IgD-negative memory B cell (primary cell): ENCODE measurements at regions not wholly inside any gene's neighbourhood (a gene's known extent, or its start where the extent isn't known, plus 50 kb on each side); places are given as distances from the start of the nearest gene placed in this dataset.

Experiments used
- H3K27ac Mint-ChIP-seq, 3 donors: one replicate each; pipeline ENCODE4 v1.8.0; 2020 to 2022; ENCODE audit warnings: mild to moderate bottlenecking in 3 of 3, mixed read lengths in 3 of 3, moderate library complexity in 1 of 3
- H3K27me3 Mint-ChIP-seq: one replicate; pipeline ENCODE4 v1.8.0; 2021; ENCODE audit warnings: mixed read lengths
- H3K36me3 Mint-ChIP-seq: one replicate; pipeline ENCODE4 v1.8.0; 2020; ENCODE audit warnings: mild to moderate bottlenecking, mixed read lengths
- H3K4me1 Mint-ChIP-seq, 3 donors: one replicate each; pipeline ENCODE4 v1.8.0; 2020 to 2022; ENCODE audit warnings: mixed read lengths in 3 of 3, mild to moderate bottlenecking in 1 of 3
- H3K4me3 Mint-ChIP-seq, 4 donors: one replicate each; pipeline ENCODE4 v1.8.0; 2020 to 2022; ENCODE audit warnings: mild to moderate bottlenecking in 4 of 4, mixed read lengths in 4 of 4, moderate library complexity in 3 of 4
- H3K9me3 Mint-ChIP-seq, 3 donors: one replicate each; pipeline ENCODE4 v1.8.0; 2020 to 2021; ENCODE audit warnings: mixed read lengths in 3 of 3, mild to moderate bottlenecking in 1 of 3

GRCh38 chr14:28102001-28102400 is 664.6 kb upstream of the FOXG1 start:
- Mint-ChIP-seq H3K27me3 (no peaks in the 10 kb centered on the region), H3K4me3 (no peak overlapping the region), H3K27ac (no peak overlapping the region), H3K4me1 (no peaks in the 10 kb centered on the region), H3K36me3 (no peaks in the 10 kb centered on the region), H3K9me3 (peaks cover 2 to 11% (median 7%) of the 10 kb centered on the region in 3 donors)

- no peak overlapping the region for H3K27ac Mint-ChIP-seq
- no peaks in the 10 kb centered on the region for H3K27me3 Mint-ChIP-seq
- H3K4me1 Mint-ChIP-seq: no peaks in the 10 kb centered on the region
- H3K9me3 Mint-ChIP-seq: peaks cover 2 to 11% (median 5%) of the 10 kb centered on the region in 3 donors
- H3K4me3 Mint-ChIP-seq: no peak overlapping the region
- no peaks in the 10 kb centered on the region for H3K36me3 Mint-ChIP-seq
Measured at GRCh38 chr14:28102814-28103213, 663.8 kb upstream of the FOXG1 start.

- peaks cover 2 to 3% (median 2%) of the 10 kb centered on the region in 3 donors for H3K9me3 Mint-ChIP-seq
- no peak overlapping the region for H3K4me3 Mint-ChIP-seq
- H3K36me3 Mint-ChIP-seq: no peaks in the 10 kb centered on the region
- H3K4me1 Mint-ChIP-seq: no peaks in the 10 kb centered on the region
- no peak overlapping the region for H3K27ac Mint-ChIP-seq
- H3K27me3 Mint-ChIP-seq: no peaks in the 10 kb centered on the region
Measured at GRCh38 chr14:28113311-28113710, 653.3 kb upstream of the FOXG1 start.

GRCh38 chr14:28116716-28117115 is 649.9 kb upstream of the FOXG1 start:
- Mint-ChIP-seq H3K4me1 (no peaks in the 10 kb centered on the region), H3K27ac (no peak overlapping the region)

GRCh38 chr14:28119849-28120248 is 646.7 kb upstream of the FOXG1 start:
- Mint-ChIP-seq H3K9me3 (peaks cover 0 to 16% (median 2%) of the 10 kb centered on the region in 3 donors), H3K4me3 (no peak overlapping the region), H3K36me3 (no peaks in the 10 kb centered on the region), H3K27me3 (no peaks in the 10 kb centered on the region), H3K4me1 (no peaks in the 10 kb centered on the region), H3K27ac (no peak overlapping the region)

More at GRCh38 chr14:28116716-28117115, 649.9 kb upstream of the FOXG1 start:
- no peaks in the 10 kb centered on the region for H3K27me3 Mint-ChIP-seq
- H3K36me3 Mint-ChIP-seq: no peaks in the 10 kb centered on the region
- peaks cover 2 to 8% (median 2%) of the 10 kb centered on the region in 3 donors for H3K9me3 Mint-ChIP-seq
- H3K4me3 Mint-ChIP-seq: no peak overlapping the region

- H3K27ac Mint-ChIP-seq: no peak overlapping the region
- H3K9me3 Mint-ChIP-seq: peaks cover 0 to 16% (median 2%) of the 10 kb centered on the region in 3 donors
- no peaks in the 10 kb centered on the region for H3K4me1 Mint-ChIP-seq
- no peaks in the 10 kb centered on the region for H3K27me3 Mint-ChIP-seq
- no peaks in the 10 kb centered on the region for H3K36me3 Mint-ChIP-seq
- no peak overlapping the region for H3K4me3 Mint-ChIP-seq
Measured at GRCh38 chr14:28120391-28120790, 646.2 kb upstream of the FOXG1 start.

GRCh38 chr14:28121512-28122297 is 644.9 kb upstream of the FOXG1 start:
- H3K4me1 Mint-ChIP-seq: no peaks in the 10 kb centered on the region
- no peak overlapping the region for H3K27ac Mint-ChIP-seq
- H3K9me3 Mint-ChIP-seq: peaks cover 0 to 13% (median 2%) of the 10 kb centered on the region in 3 donors
- H3K27me3 Mint-ChIP-seq: no peaks in the 10 kb centered on the region
- no peak overlapping the region for H3K4me3 Mint-ChIP-seq
- no peaks in the 10 kb centered on the region for H3K36me3 Mint-ChIP-seq

- no peak overlapping the region for H3K4me3 Mint-ChIP-seq
- no peaks in the 10 kb centered on the region for H3K4me1 Mint-ChIP-seq
- no peak overlapping the region for H3K27ac Mint-ChIP-seq
- H3K9me3 Mint-ChIP-seq: peaks cover 5 to 18% (median 5%) of the 10 kb centered on the region in 3 donors
- H3K36me3 Mint-ChIP-seq: no peaks in the 10 kb centered on the region
- H3K27me3 Mint-ChIP-seq: no peaks in the 10 kb centered on the region
Measured at GRCh38 chr14:28130610-28131284, 635.8 kb upstream of the FOXG1 start.

- Mint-ChIP-seq H3K36me3 (no peaks in the 10 kb centered on the region), H3K27ac (no peak overlapping the region), H3K4me3 (no peak overlapping the region), H3K9me3 (peaks cover 2 to 9% (median 2%) of the 10 kb centered on the region in 3 donors), H3K4me1 (no peaks in the 10 kb centered on the region), H3K27me3 (no peaks in the 10 kb centered on the region)
Measured at GRCh38 chr14:28138341-28138740, 628.2 kb upstream of the FOXG1 start.

GRCh38 chr14:28141662-28142061 is 624.9 kb upstream of the FOXG1 start:
- Mint-ChIP-seq H3K9me3 (no peaks in the 10 kb centered on the region), H3K4me1 (no peaks in the 10 kb centered on the region), H3K4me3 (no peak overlapping the region), H3K27me3 (no peaks in the 10 kb centered on the region), H3K27ac (no peak overlapping the region), H3K36me3 (no peaks in the 10 kb centered on the region)

GRCh38 chr14:28142400-28143015 is 624.1 kb upstream of the FOXG1 start:
- Mint-ChIP-seq H3K36me3 (no peaks in the 10 kb centered on the region), H3K4me1 (no peaks in the 10 kb centered on the region), H3K27me3 (no peaks in the 10 kb centered on the region), H3K27ac (no peak overlapping the region), H3K4me3 (no peak overlapping the region), H3K9me3 (no peaks in the 10 kb centered on the region)

- Mint-ChIP-seq H3K27ac (no peak overlapping the region), H3K27me3 (no peaks in the 10 kb centered on the region), H3K4me1 (no peaks in the 10 kb centered on the region), H3K4me3 (no peak overlapping the region), H3K9me3 (no peaks in the 10 kb centered on the region), H3K36me3 (no peaks in the 10 kb centered on the region)
Measured at GRCh38 chr14:28143316-28143715, 623.3 kb upstream of the FOXG1 start.

- Mint-ChIP-seq H3K4me3 (no peak overlapping the region), H3K9me3 (peaks cover 0 to 5% (median 3%) of the 10 kb centered on the region in 3 donors), H3K27ac (no peak overlapping the region), H3K4me1 (no peaks in the 10 kb centered on the region), H3K36me3 (no peaks in the 10 kb centered on the region), H3K27me3 (no peaks in the 10 kb centered on the region)
Measured at GRCh38 chr14:28151926-28152325, 614.7 kb upstream of the FOXG1 start.

- H3K4me3 Mint-ChIP-seq: no peak overlapping the region
- no peak overlapping the region for H3K27ac Mint-ChIP-seq
- no peaks in the 10 kb centered on the region for H3K27me3 Mint-ChIP-seq
- H3K9me3 Mint-ChIP-seq: peaks cover 0 to 5% (median 3%) of the 10 kb centered on the region in 3 donors
- no peaks in the 10 kb centered on the region for H3K36me3 Mint-ChIP-seq
- H3K4me1 Mint-ChIP-seq: no peaks in the 10 kb centered on the region
Measured at GRCh38 chr14:28152453-28153044, 614.0 kb upstream of the FOXG1 start.

GRCh38 chr14:28157289-28157869 is 609.2 kb upstream of the FOXG1 start:
- Mint-ChIP-seq H3K36me3 (no peaks in the 10 kb centered on the region), H3K4me3 (no peak overlapping the region), H3K27me3 (no peaks in the 10 kb centered on the region), H3K27ac (no peak overlapping the region), H3K9me3 (peaks cover 0 to 8% (median 0%) of the 10 kb centered on the region in 3 donors), H3K4me1 (no peaks in the 10 kb centered on the region)
